ENCODE measurements at regions not wholly inside any gene's neighbourhood (a gene's known extent, or its start where the extent isn't known, plus 50 kb on each side); places are given as distances from the start of the nearest gene placed in this dataset.

- Histone ChIP-seq H3K4me3 (ENCODE audit: low read length) (no peak overlapping the region), H3K27ac (ENCODE audit: low read length) (no peak overlapping the region)
- H3K9me3 Mint-ChIP-seq = peaks cover 0 to 2% of the 10 kb centered on the region in 2 donors
Measured at GRCh38 chr7:20963556-20964280, 177.0 kb upstream of the SP8 start.

GRCh38 chr7:20964281-20964918 lies 177.7 kb upstream of the SP8 start:
- Mint-ChIP-seq H3K27ac (no peak overlapping the region), H3K9me3 (peaks cover 0 to 2% of the 10 kb centered on the region in 2 donors), H3K36me3 (no peaks in the 10 kb centered on the region), H3K4me3 (no peak overlapping the region), H3K27me3 (ENCODE audit: low read depth in 2 of 2) (no peaks in the 10 kb centered on the region), H3K4me1 (no peaks in the 10 kb centered on the region)
- ATAC-seq (no peak), DNase-seq (no peak)
- intact Hi-C loops (cut with micrococcal nuclease) = no loop called here
- no peak for TF ChIP-seq CTCF (IDR thresholded peaks at IDR 0.05)
- Histone ChIP-seq H3K4me3 (ENCODE audit: low read length) (no peak overlapping the region), H3K27ac (ENCODE audit: low read length) (no peak overlapping the region), H3K36me3 (ENCODE audit: control insufficient read depth, insufficient read depth, low read length) (no peaks in the 10 kb centered on the region), H3K9me3 (ENCODE audit: control insufficient read depth, insufficient read depth, low read length) (no peaks in the 10 kb centered on the region), H3K27me3 (ENCODE audit: control insufficient read depth, insufficient read depth, low read length) (no peaks in the 10 kb centered on the region), H3K4me1 (ENCODE audit: control insufficient read depth, insufficient read depth, low read length) (no peaks in the 10 kb centered on the region)
- 92% methylated on average over 2 of the region's 5 CpGs for WGBS (ENCODE audit: insufficient coverage)

More at GRCh38 chr7:20963556-20964280, 177.0 kb upstream of the SP8 start:
- Mint-ChIP-seq H3K4me1 (no peaks in the 10 kb centered on the region), H3K27ac (no peak overlapping the region), H3K4me3 (no peak overlapping the region), H3K27me3 (ENCODE audit: low read depth in 2 of 2) (no peaks in the 10 kb centered on the region), H3K36me3 (no peaks in the 10 kb centered on the region)
- 95% methylated on average over 1 of the region's 3 CpGs for WGBS (ENCODE audit: insufficient coverage)
- Histone ChIP-seq H3K27me3 (ENCODE audit: control insufficient read depth, insufficient read depth, low read length) (no peaks in the 10 kb centered on the region), H3K9me3 (ENCODE audit: control insufficient read depth, insufficient read depth, low read length) (no peaks in the 10 kb centered on the region), H3K4me1 (ENCODE audit: control insufficient read depth, insufficient read depth, low read length) (no peaks in the 10 kb centered on the region), H3K36me3 (ENCODE audit: control insufficient read depth, insufficient read depth, low read length) (no peaks in the 10 kb centered on the region)
- DNase-seq (no peak), ATAC-seq (no peak)
- intact Hi-C loops (cut with micrococcal nuclease) = no loop called here
- TF ChIP-seq CTCF (IDR thresholded peaks at IDR 0.05) = no peak

GRCh38 chr7:20971219-20971618 lies 184.5 kb upstream of the SP8 start:
- H3K4me1 ChIP-seq (ENCODE audit: control insufficient read depth, insufficient read depth, low read length) = no peaks in the 10 kb centered on the region
- no peak overlapping the region for H3K4me3 ChIP-seq (ENCODE audit: low read length)
- no peak overlapping the region for H3K4me3 Mint-ChIP-seq
- no peak overlapping the region for H3K27ac Mint-ChIP-seq
- TF ChIP-seq CTCF (IDR thresholded peaks at IDR 0.05) = no peak
- WGBS (ENCODE audit: insufficient coverage) = 72% methylated on average over 3 of the region's 3 CpGs
- DNase-seq = no peak
- ATAC-seq = no peak
- H3K4me1 Mint-ChIP-seq = no peaks in the 10 kb centered on the region
- intact Hi-C loops (cut with micrococcal nuclease) = no loop called here
- no peaks in the 10 kb centered on the region for H3K36me3 Mint-ChIP-seq
- H3K9me3 ChIP-seq (ENCODE audit: control insufficient read depth, insufficient read depth, low read length) = no peaks in the 10 kb centered on the region
- no peaks in the 10 kb centered on the region for H3K36me3 ChIP-seq (ENCODE audit: control insufficient read depth, insufficient read depth, low read length)
- no peak overlapping the region for H3K27ac ChIP-seq (ENCODE audit: low read length)
- H3K27me3 ChIP-seq (ENCODE audit: control insufficient read depth, insufficient read depth, low read length) = no peaks in the 10 kb centered on the region
- no peaks in the 10 kb centered on the region for H3K9me3 Mint-ChIP-seq
- no peaks in the 10 kb centered on the region for H3K27me3 Mint-ChIP-seq (ENCODE audit: low read depth in 2 of 2)
